ENCODE measurements at regions not wholly inside any gene's neighbourhood (a gene's known extent, or its start where the extent isn't known, plus 50 kb on each side); places are given as distances from the start of the nearest gene placed in this dataset.

DNA sequence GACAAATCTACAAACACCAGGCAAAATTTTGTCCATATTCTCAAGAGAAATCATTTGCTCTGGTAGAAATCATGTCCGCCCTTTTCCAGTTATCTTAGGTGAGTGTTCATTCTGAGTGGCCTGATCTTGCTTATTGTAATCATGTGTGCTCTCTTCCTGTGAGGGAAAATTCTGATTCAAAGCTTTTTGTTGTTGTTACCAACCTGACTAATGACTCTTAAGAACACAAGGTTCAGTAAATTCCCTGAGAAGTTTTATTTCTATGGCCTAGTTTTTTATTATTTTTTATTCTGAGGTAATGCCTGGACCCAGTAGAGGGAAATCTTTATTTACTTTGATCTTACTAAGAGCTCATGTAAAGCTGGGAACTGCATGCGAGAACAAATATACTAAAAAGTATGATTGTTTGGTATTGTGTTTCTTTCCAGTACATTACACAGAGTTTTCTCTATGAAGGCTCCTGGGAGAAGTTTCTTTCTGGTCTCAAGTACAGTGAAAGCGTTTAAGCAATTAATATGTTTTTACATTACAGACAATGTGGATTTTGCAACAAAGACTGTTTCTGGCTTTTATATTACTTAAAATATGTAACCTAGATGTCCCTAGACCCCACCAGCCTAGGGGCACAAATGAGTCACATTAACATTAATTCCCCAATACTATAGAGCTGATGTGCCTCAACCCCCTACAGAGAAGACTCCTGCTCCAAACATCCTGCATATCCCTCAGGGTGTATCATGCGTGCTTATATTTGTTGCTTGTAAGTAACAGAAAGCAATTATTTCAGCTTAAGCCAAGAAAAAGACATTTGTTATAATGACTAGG, 138.1 kb downstream of the TMEM167A start:
- TF ChIP-seq WRNIP1 (IDR thresholded peaks at IDR 0.05; ENCODE audit: borderline replicate concordance, low read depth, low read length) (no peak), ESRRA (IDR thresholded peaks at IDR 0.05; ENCODE audit: low read length) (no peak), YY1 (IDR thresholded peaks at IDR 0.05; ENCODE audit: low read depth, low read length) (no peak), EZH2 (IDR thresholded peaks at IDR 0.05; ENCODE audit: borderline replicate concordance, control insufficient read depth, low read depth, low read length) (no peak), CREM (IDR thresholded peaks at IDR 0.05; ENCODE audit: low read depth) (no peak), SRF (IDR thresholded peaks at IDR 0.05; ENCODE audit: low read depth in 2 of 2, low read length in 2 of 2) (no peak), ZNF384 (IDR thresholded peaks at IDR 0.05; ENCODE audit: borderline replicate concordance, low read depth, low read length) (no peak)

All from GM12878 (cell line).